ENCODE measurements at regions not wholly inside any gene's neighbourhood (a gene's known extent, or its start where the extent isn't known, plus 50 kb on each side); places are given as distances from the start of the nearest gene placed in this dataset.

- no peak for ATAC-seq
- POLR2A ChIA-PET: interaction anchor here (0.5 kb wide), 1 partner anchor 1090 kb away, joined by 3 read pairs; no protein-coding TSS in a partner anchor
- Histone ChIP-seq H2AFZ (ENCODE audit: low read depth, low read length) (no peak overlapping the region), H3K9me1 (ENCODE audit: control insufficient read depth, insufficient read depth, low read length) (no peaks in the 10 kb centered on the region), H3K79me2 (ENCODE audit: control insufficient read depth, insufficient read depth, low read length) (no peaks in the 10 kb centered on the region), H3K4me1 (replicated peaks in 1 of 2; ENCODE audit: control insufficient read depth in 2 of 2, insufficient read depth in 2 of 2, low read length in 2 of 2) (no peaks in the 10 kb centered on the region; a peak in 1 of 5 replicates), H3K27me3 (ENCODE audit: control insufficient read depth in 2 of 2, insufficient read depth in 2 of 2, low read length in 2 of 2) (peaks cover 9 to 33% of the 10 kb centered on the region in 2 experiments; a peak in 4 of 5 replicates), H3K9me3 (replicated peaks; ENCODE audit: control insufficient read depth, insufficient read depth, low read depth, low read length) (no peaks in the 10 kb centered on the region), H3K36me3 (ENCODE audit: control insufficient read depth, insufficient read depth, low read length) (no peaks in the 10 kb centered on the region), H3K9ac (ENCODE audit: insufficient read depth in 1 of 2, low read depth in 2 of 2, low read length in 2 of 2) (no peak overlapping the region), H3K4me3 (no peak overlapping the region), H3K4me2 (ENCODE audit: insufficient read depth, low read length) (no peak overlapping the region), H4K20me1 (replicated peaks; ENCODE audit: control insufficient read depth, insufficient read depth, low read length) (no peaks in the 10 kb centered on the region), H3K27ac (ENCODE audit: extremely low read depth, low read depth, low read length) (no peak overlapping the region)
- CTCF ChIA-PET (ENCODE audit: low intra/inter-chr PET ratio): no interaction called here
- TF ChIP-seq ETS2 (tag; IDR thresholded peaks at IDR 0.05; ENCODE audit: borderline replicate concordance, poor library complexity, severe bottlenecking) (no peak), PHF21A (IDR thresholded peaks at IDR 0.05; ENCODE audit: borderline replicate concordance, low read depth) (no peak), NFIC (IDR thresholded peaks at IDR 0.05) (peak; percentile 63), SAFB (IDR thresholded peaks at IDR 0.05; ENCODE audit: borderline replicate concordance, low read depth, low read length) (no peak)
- FAIRE-seq: no peak
- intact Hi-C loops (cut with micrococcal nuclease): no loop called here
- in situ Hi-C loops (cut with MboI): no loop called here
- peak in 1 of 4 experiments; percentile 12 for DNase-seq (ENCODE audit: extremely low read depth in 1 of 4, low spot score in 3 of 4)
- no TSS peak for BruUV-seq (replicated peaks)
- WGBS (ENCODE audit: insufficient coverage, low coverage, missing lambda C conversion rate): 0% methylated on average over 2 of the region's 2 CpGs
Observed at GRCh38 chr5:56517011-56517416, 283.9 kb upstream of the ANKRD55 start.

DNA sequence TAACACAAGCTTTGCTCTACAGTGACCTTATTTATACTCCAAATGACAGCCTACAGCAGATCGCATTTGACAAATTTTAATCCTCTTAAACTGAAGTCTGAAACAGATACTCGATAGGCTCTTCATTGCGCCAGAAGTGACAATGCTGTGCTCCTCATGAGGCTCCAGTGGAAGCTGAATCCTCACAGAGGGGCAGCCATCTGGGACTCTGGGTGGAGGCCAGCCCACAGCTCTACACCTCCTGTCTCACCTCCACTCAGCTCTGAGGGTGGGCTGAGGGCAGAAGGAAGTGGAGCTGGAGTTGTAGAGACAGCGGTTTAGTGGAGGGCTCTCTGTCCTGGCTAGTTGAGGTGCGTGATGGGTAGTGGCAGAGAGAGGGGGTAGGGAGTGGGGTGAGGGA, 283.3 kb upstream of the ANKRD55 start:
- H2AFZ ChIP-seq (ENCODE audit: low read depth, low read length): no peak overlapping the region
- intact Hi-C loops (cut with micrococcal nuclease): no loop called here
- no peaks in the 10 kb centered on the region for H3K36me3 ChIP-seq (ENCODE audit: control insufficient read depth, insufficient read depth, low read length)
- no peaks in the 10 kb centered on the region; a peak in 1 of 5 replicates for H3K4me1 ChIP-seq (replicated peaks in 1 of 2; ENCODE audit: control insufficient read depth in 2 of 2, insufficient read depth in 2 of 2, low read length in 2 of 2)
- ChIA-PET POLR2A (no interaction called here), CTCF (ENCODE audit: low intra/inter-chr PET ratio) (no interaction called here)
- TF ChIP-seq SAP30 (IDR thresholded peaks at IDR 0.05; ENCODE audit: borderline replicate concordance, insufficient read depth, low read depth, low read length, poor library complexity, severe bottlenecking) (no peak), EZH2 (IDR thresholded peaks at IDR 0.05; ENCODE audit: borderline replicate concordance, low read depth, low read length) (no peak), FOSL1 (tag; conservative IDR thresholded peaks at IDR 0.05) (no peak), SLC30A9 (CRISPR knock-in tag; IDR thresholded peaks at IDR 0.05) (no peak), POLR2AphosphoS2 (IDR thresholded peaks at IDR 0.05; ENCODE audit: low read length) (no peak), SOX6 (IDR thresholded peaks at IDR 0.05) (no peak)
- DNase-seq (ENCODE audit: extremely low read depth in 1 of 4, low spot score in 3 of 4) (no peak), FAIRE-seq (no peak), ATAC-seq (no peak)
- H3K27ac ChIP-seq (ENCODE audit: extremely low read depth, low read depth, low read length): no peak overlapping the region
- BruUV-seq (replicated peaks): no TSS peak
- no peaks in the 10 kb centered on the region for H3K79me2 ChIP-seq (ENCODE audit: control insufficient read depth, insufficient read depth, low read length)
- no peak overlapping the region for H3K4me2 ChIP-seq (ENCODE audit: insufficient read depth, low read length)
- no peaks in the 10 kb centered on the region for H3K9me1 ChIP-seq (ENCODE audit: control insufficient read depth, insufficient read depth, low read length)
- no peak overlapping the region for H3K9ac ChIP-seq (ENCODE audit: insufficient read depth in 1 of 2, low read depth in 2 of 2, low read length in 2 of 2)
- in situ Hi-C loops (cut with MboI): no loop called here
- no peaks in the 10 kb centered on the region for H4K20me1 ChIP-seq (replicated peaks; ENCODE audit: control insufficient read depth, insufficient read depth, low read length)
- WGBS (ENCODE audit: insufficient coverage, low coverage, missing lambda C conversion rate): 35% methylated on average over 5 of the region's 5 CpGs
- H3K9me3 ChIP-seq (replicated peaks; ENCODE audit: control insufficient read depth, insufficient read depth, low read depth, low read length): no peaks in the 10 kb centered on the region
- H3K27me3 ChIP-seq (ENCODE audit: control insufficient read depth in 2 of 2, insufficient read depth in 2 of 2, low read length in 2 of 2): peaks cover 9 to 30% of the 10 kb centered on the region in 2 experiments; a peak in 4 of 5 replicates
- no peak overlapping the region for H3K4me3 ChIP-seq

All from K562 (cell line).